Esophagus squamous epithelium (tissue), 4 donors: ENCODE measurements at regions not wholly inside any gene's neighbourhood (a gene's known extent, or its start where the extent isn't known, plus 50 kb on each side); places are given as distances from the start of the nearest gene placed in this dataset.

Experiments used
- CTCF ChIP-seq, 6 experiments: fragments of 450-650 bp in 4 of 6; fragments of 200-600 bp in 2 of 6; sonication (generic) in 2 of 6; IDR thresholded peaks; one replicate each; pipeline ENCODE4 v1.5.1; 2016 to 2019; ENCODE audit warnings: antibody characterized with exemption in 6 of 6, mild to moderate bottlenecking in 4 of 6, moderate library complexity in 4 of 6
- POLR2A ChIP-seq, 4 donors: fragments of 450-650 bp; IDR thresholded peaks; one replicate each; pipeline ENCODE4 v1.6.1; 2017; ENCODE audit warnings: antibody characterized with exemption in 4 of 4, mild to moderate bottlenecking in 4 of 4, moderate library complexity in 3 of 4

- no peak for TF ChIP-seq CTCF (IDR thresholded peaks at IDR 0.05)
- no peak for TF ChIP-seq POLR2A (IDR thresholded peaks at IDR 0.05)
These were observed 497.6 kb downstream of the NTRK3 start for GRCh38 chr15:87758794-87759418.
